Lung (tissue), 11 donors: ENCODE measurements at regions not wholly inside any gene's neighbourhood (a gene's known extent, or its start where the extent isn't known, plus 50 kb on each side); places are given as distances from the start of the nearest gene placed in this dataset.

ENCODE experiments used
- ATAC-seq: fragments of 200-7000 bp; cut with Tn5 transposase; one replicate; pipeline ENCODE4 v1.9.1; 2020; ENCODE audit warnings: moderate number of reproducible peaks; ENCODE audit not compliant: insufficient read depth, low FRiP score
- DNase-seq, 3 donors: peaks; one replicate each; pipeline ENCODE4 v3.0.0-alpha.2; 2013 to 2017
- H3K27ac ChIP-seq, 2 donors: one replicate each; pipeline ENCODE4 v1.5.1; 2013; ENCODE audit warnings: mild to moderate bottlenecking in 2 of 2, moderate library complexity in 2 of 2, control low read depth in 1 of 2, inconsistent platforms in 1 of 2, low read depth in 1 of 2, low read length in 1 of 2
- H3K27me3 ChIP-seq, 3 donors: one replicate each; pipeline ENCODE4 v1.5.1; 2013; ENCODE audit warnings: low read length in 2 of 3; ENCODE audit not compliant: control insufficient read depth in 3 of 3, insufficient read depth in 3 of 3
- H3K36me3 ChIP-seq, 4 donors: one replicate each; pipeline ENCODE4 v1.5.1; 2013; ENCODE audit warnings: low read length in 4 of 4, mild to moderate bottlenecking in 1 of 4, moderate library complexity in 1 of 4; ENCODE audit not compliant: control insufficient read depth in 4 of 4, insufficient read depth in 4 of 4
- H3K4me1 ChIP-seq, 5 donors: one replicate each; pipeline ENCODE4 v1.5.1; 2013; ENCODE audit warnings: low read length in 5 of 5, mild to moderate bottlenecking in 2 of 5, moderate library complexity in 1 of 5; ENCODE audit not compliant: control insufficient read depth in 5 of 5, insufficient read depth in 5 of 5
- H3K4me3 ChIP-seq: one replicate; pipeline ENCODE4 v1.5.1; 2013; ENCODE audit warnings: mild to moderate bottlenecking, control low read depth, moderate library complexity
- H3K9ac ChIP-seq, 2 donors: one replicate each; pipeline ENCODE4 v1.5.1; 2013; ENCODE audit warnings: low read length in 2 of 2, control low read depth in 1 of 2; ENCODE audit not compliant: insufficient read depth in 1 of 2
- H3K9me3 ChIP-seq, 4 donors: one replicate each; pipeline ENCODE4 v1.5.1; 2013; ENCODE audit warnings: low read length in 3 of 4, mild to moderate bottlenecking in 1 of 4, moderate library complexity in 1 of 4; ENCODE audit not compliant: control insufficient read depth in 4 of 4, insufficient read depth in 3 of 4
- CTCF ChIP-seq: IDR thresholded peaks from 2 replicates; pipeline ENCODE4 v1.5.1; 2012; ENCODE audit warnings: mild to moderate bottlenecking; ENCODE audit errors: control extremely low read depth, extremely low read depth
- WGBS, 2 donors: extraction: QIAGEN DNeasy Blood & Tissue Kit; methylation state at CpG; one replicate each; pipeline ENCODE4 v1.1.7; 2013; 5-methylcytosine and 5-hydroxymethylcytosine counted together
- donor health status: control.
- donor health status: control.
- donor health status: Bipolar disorder and iron deficiency.
- donor health status: healthy.
- donor health status: DM: yes; HTN: yes; CAD: no.

- Histone ChIP-seq H3K9ac (no peak overlapping the region), H3K36me3 (no peaks in the 10 kb centered on the region), H3K9me3 (peaks cover 0 to 2% (median 0%) of the 10 kb centered on the region in 4 donors), H3K4me3 (no peak overlapping the region), H3K27me3 (peaks cover 0 to 9% (median 0%) of the 10 kb centered on the region in 3 donors), H3K4me1 (no peaks in the 10 kb centered on the region), H3K27ac (no peak overlapping the region)
- DNase-seq (no peak), ATAC-seq (no peak)
- WGBS, 2 donors = 72 to 84% methylated on average over 6 of the region's 6 CpGs
- TF ChIP-seq CTCF = no peak
Observed at GRCh38 chr1:17941431-17942189, 166.0 kb upstream of the IGSF21 start.

GRCh38 chr1:17943506-17943905 lies 164.1 kb upstream of the IGSF21 start:
- ATAC-seq = no peak

GRCh38 chr1:17944646-17945045 lies 163.0 kb upstream of the IGSF21 start:
- Histone ChIP-seq H3K4me1 (no peaks in the 10 kb centered on the region), H3K27ac (no peak overlapping the region), H3K36me3 (no peaks in the 10 kb centered on the region), H3K9ac (no peak overlapping the region), H3K9me3 (peaks cover 0 to 4% (median 0%) of the 10 kb centered on the region in 4 donors), H3K27me3 (peaks cover 0 to 4% (median 0%) of the 10 kb centered on the region in 3 donors), H3K4me3 (no peak overlapping the region)
- 60 to 73% methylated on average over 4 of the region's 4 CpGs for WGBS, 2 donors
- TF ChIP-seq CTCF = no peak
- no peak for ATAC-seq
- no peak for DNase-seq

More at GRCh38 chr1:17943506-17943905, 164.1 kb upstream of the IGSF21 start:
- no peak for DNase-seq
- Histone ChIP-seq H3K9ac (no peak overlapping the region), H3K36me3 (no peaks in the 10 kb centered on the region), H3K27ac (no peak overlapping the region), H3K4me3 (no peak overlapping the region), H3K4me1 (no peaks in the 10 kb centered on the region), H3K9me3 (peaks cover 0 to 4% (median 0%) of the 10 kb centered on the region in 4 donors), H3K27me3 (peaks cover 0 to 4% (median 0%) of the 10 kb centered on the region in 3 donors)
- TF ChIP-seq CTCF = no peak
- WGBS, 2 donors = 81 to 82% methylated on average over 2 of the region's 2 CpGs
